GM19455 (cell line): ENCODE measurements at regions not wholly inside any gene's neighbourhood (a gene's known extent, or its start where the extent isn't known, plus 50 kb on each side); places are given as distances from the start of the nearest gene placed in this dataset.

ENCODE experiments used
- ATAC-seq: cut with Tn5 transposase; IDR thresholded peaks from one replicate; pipeline ENCODE4 v1.9.1; 2021; ENCODE audit not compliant: unreplicated experiment

- no peak for ATAC-seq
Observed at GRCh38 chr2:121860033-121860757, 104.7 kb downstream of the TSN start.

GRCh38 chr2:121860758-121861227 lies 105.3 kb downstream of the TSN start:
- ATAC-seq: no peak

GRCh38 chr2:121862286-121862685 lies 106.8 kb downstream of the TSN start:
- ATAC-seq: no peak

- no peak for ATAC-seq
Observed at GRCh38 chr2:121865914-121866313, 110.5 kb downstream of the TSN start.

GRCh38 chr2:121866789-121867188 lies 111.3 kb downstream of the TSN start:
- no peak for ATAC-seq

GRCh38 chr2:121868652-121869051 lies 113.2 kb downstream of the TSN start:
- ATAC-seq: no peak

- ATAC-seq: no peak
Observed at GRCh38 chr2:121869363-121869762, 113.9 kb downstream of the TSN start.

GRCh38 chr2:121869873-121870272 lies 114.4 kb downstream of the TSN start:
- no peak for ATAC-seq

GRCh38 chr2:121872651-121873050 lies 117.2 kb downstream of the TSN start:
- no peak for ATAC-seq

GRCh38 chr2:121873864-121874263 lies 118.4 kb downstream of the TSN start:
- ATAC-seq: no peak

GRCh38 chr2:121875585-121876185 lies 120.2 kb downstream of the TSN start:
- no peak for ATAC-seq

- ATAC-seq: no peak
Observed at GRCh38 chr2:121877366-121877765, 121.9 kb downstream of the TSN start.

- ATAC-seq: no peak
Observed at GRCh38 chr2:121880283-121880682, 124.8 kb downstream of the TSN start.

GRCh38 chr2:121881038-121881437 lies 125.6 kb downstream of the TSN start:
- no peak for ATAC-seq

- no peak for ATAC-seq
Observed at GRCh38 chr2:121881950-121882349, 126.5 kb downstream of the TSN start.

GRCh38 chr2:121884078-121884477 lies 128.6 kb downstream of the TSN start:
- ATAC-seq: no peak

- ATAC-seq: no peak
Observed at GRCh38 chr2:121884511-121884921, 129.1 kb downstream of the TSN start.

- ATAC-seq: no peak
Observed at GRCh38 chr2:121886059-121886458, 130.6 kb downstream of the TSN start.

GRCh38 chr2:121887513-121888188 lies 132.2 kb downstream of the TSN start:
- ATAC-seq: peak; percentile 14

GRCh38 chr2:121888189-121888557 lies 132.7 kb downstream of the TSN start:
- ATAC-seq: peak; percentile 82

GRCh38 chr2:121890041-121890440 lies 134.6 kb downstream of the TSN start:
- ATAC-seq: no peak
